ENCODE measurements at regions not wholly inside any gene's neighbourhood (a gene's known extent, or its start where the extent isn't known, plus 50 kb on each side); places are given as distances from the start of the nearest gene placed in this dataset.

- no peak for TF ChIP-seq CTCF (IDR thresholded peaks at IDR 0.05; ENCODE audit: borderline replicate concordance)
- Histone ChIP-seq H3K27ac (replicated peaks) (no peak overlapping the region), H3K4me1 (no peaks in the 10 kb centered on the region), H3K9me3 (replicated peaks) (peaks cover 12% of the 10 kb centered on the region), H3K27me3 (ENCODE audit: low read depth) (no peaks in the 10 kb centered on the region), H3K36me3 (no peaks in the 10 kb centered on the region), H3K4me3 (no peak overlapping the region)
- intact Hi-C loops (cut with micrococcal nuclease): no loop called here
- no peak for DNase-seq
Measured at GRCh38 chr4:92066485-92066884, 237.3 kb upstream of the GRID2 start.

- intact Hi-C loops (cut with micrococcal nuclease): no loop called here
- H3K27me3 ChIP-seq (ENCODE audit: low read depth): no peaks in the 10 kb centered on the region
- DNase-seq: no peak
- H3K4me1 ChIP-seq: no peaks in the 10 kb centered on the region
- no peak overlapping the region for H3K4me3 ChIP-seq
- peaks cover 25% of the 10 kb centered on the region for H3K9me3 ChIP-seq (replicated peaks)
- no peaks in the 10 kb centered on the region for H3K36me3 ChIP-seq
- no peak for TF ChIP-seq CTCF (IDR thresholded peaks at IDR 0.05; ENCODE audit: borderline replicate concordance)
- no peak overlapping the region for H3K27ac ChIP-seq (replicated peaks)
Measured at GRCh38 chr4:92071587-92071986, 232.2 kb upstream of the GRID2 start.

GRCh38 chr4:92074839-92075238 lies 228.9 kb upstream of the GRID2 start:
- H3K27me3 ChIP-seq (ENCODE audit: low read depth): no peaks in the 10 kb centered on the region
- intact Hi-C loops (cut with micrococcal nuclease): no loop called here
- no peaks in the 10 kb centered on the region for H3K36me3 ChIP-seq
- H3K4me1 ChIP-seq: no peaks in the 10 kb centered on the region
- DNase-seq: no peak
- TF ChIP-seq CTCF (IDR thresholded peaks at IDR 0.05; ENCODE audit: borderline replicate concordance): no peak
- no peak overlapping the region for H3K4me3 ChIP-seq
- H3K9me3 ChIP-seq (replicated peaks): peaks cover 25% of the 10 kb centered on the region
- no peak overlapping the region for H3K27ac ChIP-seq (replicated peaks)

DNA sequence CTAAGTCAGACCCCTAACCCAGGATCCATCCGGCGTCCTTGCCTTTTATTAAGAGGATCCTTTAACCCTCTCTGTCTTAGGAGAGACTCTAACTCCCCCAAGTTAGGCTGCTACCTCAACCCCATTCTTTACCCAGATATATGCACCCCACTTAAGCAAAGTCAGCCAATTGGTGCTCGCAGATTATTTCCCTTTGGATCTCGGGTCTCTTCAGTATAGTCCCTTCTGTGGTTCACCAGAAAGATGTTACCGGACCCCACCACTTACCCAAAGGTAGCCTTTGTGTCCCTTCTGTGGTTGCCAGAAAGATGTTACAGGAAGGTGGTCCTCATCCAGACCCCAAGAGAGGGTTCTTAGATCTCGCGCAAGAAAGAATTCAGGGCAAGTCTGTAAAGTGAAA lies 212.9 kb upstream of the GRID2 start:
- Histone ChIP-seq H3K36me3 (no peaks in the 10 kb centered on the region), H3K27ac (replicated peaks) (no peak overlapping the region), H3K9me3 (replicated peaks) (no peaks in the 10 kb centered on the region), H3K4me3 (no peak overlapping the region), H3K4me1 (no peaks in the 10 kb centered on the region), H3K27me3 (ENCODE audit: low read depth) (no peaks in the 10 kb centered on the region)
- no peak for TF ChIP-seq CTCF (IDR thresholded peaks at IDR 0.05; ENCODE audit: borderline replicate concordance)
- DNase-seq: no peak
- intact Hi-C loops (cut with micrococcal nuclease): no loop called here

DNA sequence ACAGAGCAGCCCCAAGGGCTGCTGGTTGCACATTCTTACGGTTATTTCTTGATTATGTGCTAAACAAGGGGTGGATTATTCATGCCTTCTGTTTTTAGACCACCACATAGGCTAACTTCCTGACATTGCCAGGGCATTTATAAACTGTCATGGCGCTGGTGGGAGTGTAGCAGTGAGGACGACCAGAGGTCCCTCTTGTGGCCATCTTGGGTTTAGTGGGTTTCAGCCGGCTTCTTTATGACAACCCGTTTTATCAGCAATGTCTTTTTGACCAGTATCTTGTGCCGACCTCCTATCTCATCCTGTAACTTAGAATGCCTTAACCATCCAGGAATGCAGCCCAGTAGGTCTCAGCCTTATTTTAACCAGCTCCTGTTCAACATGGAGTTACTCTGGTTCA lies 212.4 kb upstream of the GRID2 start:
- TF ChIP-seq CTCF (IDR thresholded peaks at IDR 0.05; ENCODE audit: borderline replicate concordance): no peak
- Histone ChIP-seq H3K27ac (replicated peaks) (no peak overlapping the region), H3K4me1 (no peaks in the 10 kb centered on the region), H3K4me3 (no peak overlapping the region), H3K9me3 (replicated peaks) (no peaks in the 10 kb centered on the region), H3K27me3 (ENCODE audit: low read depth) (no peaks in the 10 kb centered on the region), H3K36me3 (no peaks in the 10 kb centered on the region)
- DNase-seq: no peak
- intact Hi-C loops (cut with micrococcal nuclease): no loop called here

DNA sequence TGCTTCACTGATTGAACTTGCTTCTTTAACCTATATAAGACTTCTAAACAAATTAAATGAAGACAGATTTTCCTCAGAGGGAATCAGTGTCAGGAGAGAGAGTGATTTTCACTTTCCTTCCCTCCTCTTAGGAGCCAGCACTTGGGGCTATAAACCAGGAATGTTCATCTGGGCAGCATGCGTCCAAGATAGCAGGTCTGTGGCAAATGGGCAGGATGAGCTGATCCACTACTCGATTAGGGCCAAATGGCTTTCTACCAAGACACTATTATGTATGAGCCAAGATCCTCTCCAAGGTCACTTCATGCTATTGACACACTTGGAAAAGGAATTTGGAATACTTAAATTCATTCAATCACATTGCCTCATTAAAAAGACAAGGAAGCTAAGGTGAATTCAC lies 203.9 kb upstream of the GRID2 start:
- Histone ChIP-seq H3K4me3 (no peak overlapping the region), H3K27me3 (ENCODE audit: low read depth) (no peaks in the 10 kb centered on the region), H3K4me1 (peaks cover 3% of the 10 kb centered on the region), H3K9me3 (replicated peaks) (no peaks in the 10 kb centered on the region), H3K27ac (replicated peaks) (no peak overlapping the region), H3K36me3 (no peaks in the 10 kb centered on the region)
- no peak for TF ChIP-seq CTCF (IDR thresholded peaks at IDR 0.05; ENCODE audit: borderline replicate concordance)
- no peak for DNase-seq
- intact Hi-C loops (cut with micrococcal nuclease): no loop called here

Measured in left ventricle myocardium inferior (tissue), 1 donor.